Hepatocyte (in vitro differentiated cells): ENCODE measurements at regions not wholly inside any gene's neighbourhood (a gene's known extent, or its start where the extent isn't known, plus 50 kb on each side); places are given as distances from the start of the nearest gene placed in this dataset.

Source experiments
- EZH2 ChIP-seq: fragments of 200-600 bp; sonication (generic); IDR thresholded peaks from 2 replicates; pipeline ENCODE4 v1.6.1; 2016; ENCODE audit warnings: antibody characterized with exemption, mild to moderate bottlenecking, borderline replicate concordance
- EZH2phosphoT487 ChIP-seq: fragments of 200-600 bp; sonication (generic); IDR thresholded peaks from one replicate; pipeline ENCODE4 v1.6.1; 2018; ENCODE audit warnings: antibody characterized with exemption, mild to moderate bottlenecking, low read depth, moderate library complexity; ENCODE audit not compliant: unreplicated experiment, severe bottlenecking
- TF ChIP-seq, protein P1 (sequence below): fragments of 200-600 bp; sonication (generic); IDR thresholded peaks from 2 replicates; pipeline ENCODE4 v1.5.1; 2016; ENCODE audit warnings: antibody characterized with exemption, mild to moderate bottlenecking; ENCODE audit not compliant: poor library complexity

DNA sequence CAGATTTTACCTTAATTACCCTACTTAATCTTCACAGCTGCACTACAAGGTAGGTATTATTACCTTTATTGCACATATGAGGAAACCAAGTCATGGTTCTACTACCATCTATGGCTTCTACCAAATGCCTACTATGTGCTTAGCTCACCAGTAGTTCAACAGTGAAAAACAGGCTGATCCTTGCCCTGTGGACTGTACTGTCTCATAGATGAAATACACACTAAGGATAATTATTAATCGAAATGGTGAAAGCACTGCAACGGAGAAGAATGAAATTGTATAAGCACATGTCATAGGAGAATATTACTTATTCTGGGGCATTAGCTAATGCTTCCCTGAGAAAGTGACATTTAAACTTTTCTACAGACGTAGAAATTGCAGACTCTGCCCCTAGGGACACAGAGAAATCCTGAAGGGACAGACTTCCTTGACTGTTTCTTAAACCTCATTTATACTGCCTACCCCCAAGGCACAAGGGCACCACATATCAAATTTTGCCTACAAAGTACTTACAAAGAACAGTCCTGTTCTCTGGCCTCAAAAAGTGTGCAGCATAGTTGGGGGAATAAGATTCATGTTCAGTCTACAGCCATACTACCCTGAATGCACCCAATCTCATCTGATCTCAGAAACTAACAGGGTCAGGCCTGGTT lies 148.4 kb upstream of the ZC3H11B start:
- TF ChIP-seq, protein P1, sequence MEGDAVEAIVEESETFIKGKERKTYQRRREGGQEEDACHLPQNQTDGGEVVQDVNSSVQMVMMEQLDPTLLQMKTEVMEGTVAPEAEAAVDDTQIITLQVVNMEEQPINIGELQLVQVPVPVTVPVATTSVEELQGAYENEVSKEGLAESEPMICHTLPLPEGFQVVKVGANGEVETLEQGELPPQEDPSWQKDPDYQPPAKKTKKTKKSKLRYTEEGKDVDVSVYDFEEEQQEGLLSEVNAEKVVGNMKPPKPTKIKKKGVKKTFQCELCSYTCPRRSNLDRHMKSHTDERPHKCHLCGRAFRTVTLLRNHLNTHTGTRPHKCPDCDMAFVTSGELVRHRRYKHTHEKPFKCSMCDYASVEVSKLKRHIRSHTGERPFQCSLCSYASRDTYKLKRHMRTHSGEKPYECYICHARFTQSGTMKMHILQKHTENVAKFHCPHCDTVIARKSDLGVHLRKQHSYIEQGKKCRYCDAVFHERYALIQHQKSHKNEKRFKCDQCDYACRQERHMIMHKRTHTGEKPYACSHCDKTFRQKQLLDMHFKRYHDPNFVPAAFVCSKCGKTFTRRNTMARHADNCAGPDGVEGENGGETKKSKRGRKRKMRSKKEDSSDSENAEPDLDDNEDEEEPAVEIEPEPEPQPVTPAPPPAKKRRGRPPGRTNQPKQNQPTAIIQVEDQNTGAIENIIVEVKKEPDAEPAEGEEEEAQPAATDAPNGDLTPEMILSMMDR = no peak
- TF ChIP-seq EZH2 = no peak
- TF ChIP-seq EZH2phosphoT487 = no peak
